ENCODE measurements at regions not wholly inside any gene's neighbourhood (a gene's known extent, or its start where the extent isn't known, plus 50 kb on each side); places are given as distances from the start of the nearest gene placed in this dataset.

DNA sequence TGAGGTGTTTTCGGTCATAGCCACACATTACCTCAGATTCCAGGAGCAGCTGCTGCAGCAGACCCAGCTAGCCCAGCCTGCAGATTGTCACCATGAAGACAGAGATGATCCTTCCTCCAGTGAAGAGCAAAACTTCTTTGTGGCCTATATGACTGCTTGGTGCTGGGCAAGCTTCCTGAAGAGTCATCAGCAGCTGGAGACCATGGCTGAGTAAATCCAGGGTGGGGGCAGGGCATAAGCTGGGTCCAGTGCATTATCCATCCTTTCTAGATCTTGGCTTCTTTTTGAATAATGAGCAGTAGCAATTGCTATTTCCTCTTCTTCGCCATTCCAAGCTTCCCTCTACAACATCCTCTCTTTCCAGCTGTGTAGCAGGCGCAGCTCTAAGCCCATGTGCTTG, 373.1 kb upstream of the DDHD1 start:
- TF ChIP-seq, protein P1, sequence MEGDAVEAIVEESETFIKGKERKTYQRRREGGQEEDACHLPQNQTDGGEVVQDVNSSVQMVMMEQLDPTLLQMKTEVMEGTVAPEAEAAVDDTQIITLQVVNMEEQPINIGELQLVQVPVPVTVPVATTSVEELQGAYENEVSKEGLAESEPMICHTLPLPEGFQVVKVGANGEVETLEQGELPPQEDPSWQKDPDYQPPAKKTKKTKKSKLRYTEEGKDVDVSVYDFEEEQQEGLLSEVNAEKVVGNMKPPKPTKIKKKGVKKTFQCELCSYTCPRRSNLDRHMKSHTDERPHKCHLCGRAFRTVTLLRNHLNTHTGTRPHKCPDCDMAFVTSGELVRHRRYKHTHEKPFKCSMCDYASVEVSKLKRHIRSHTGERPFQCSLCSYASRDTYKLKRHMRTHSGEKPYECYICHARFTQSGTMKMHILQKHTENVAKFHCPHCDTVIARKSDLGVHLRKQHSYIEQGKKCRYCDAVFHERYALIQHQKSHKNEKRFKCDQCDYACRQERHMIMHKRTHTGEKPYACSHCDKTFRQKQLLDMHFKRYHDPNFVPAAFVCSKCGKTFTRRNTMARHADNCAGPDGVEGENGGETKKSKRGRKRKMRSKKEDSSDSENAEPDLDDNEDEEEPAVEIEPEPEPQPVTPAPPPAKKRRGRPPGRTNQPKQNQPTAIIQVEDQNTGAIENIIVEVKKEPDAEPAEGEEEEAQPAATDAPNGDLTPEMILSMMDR (IDR thresholded peaks at IDR 0.05; ENCODE audit: borderline replicate concordance, extremely low read depth, low read length, poor library complexity, severe bottlenecking) = no peak
- TF ChIP-seq EZH2 (IDR thresholded peaks at IDR 0.05; ENCODE audit: borderline replicate concordance, low read depth, low read length, severe bottlenecking) = no peak

Data from DND-41 (cell line).